GM23338 (cell line): ENCODE measurements at regions not wholly inside any gene's neighbourhood (a gene's known extent, or its start where the extent isn't known, plus 50 kb on each side); places are given as distances from the start of the nearest gene placed in this dataset.

Experiments used
- ATAC-seq: fragments of 200-7000 bp; cut with Tn5 transposase; 3 replicates; pipeline ENCODE4 v1.9.1; 2020
- DNase-seq: peaks from one replicate; pipeline ENCODE4 v3.0.0-alpha.2; 2015; ENCODE audit warnings: low spot score
- H2AFZ ChIP-seq: fragments of 200-600 bp; sonication (generic); 2 replicates; pipeline ENCODE4 v1.8.0; 2016; ENCODE audit warnings: antibody characterized with exemption, mild to moderate bottlenecking, moderate library complexity
- H3F3A ChIP-seq: fragments of 200-600 bp; sonication (generic); replicated peaks from 2 replicates; pipeline ENCODE4 v1.8.0; 2017; ENCODE audit warnings: antibody characterized with exemption, mixed run types, low read depth
- H3K27ac ChIP-seq: fragments of 200-600 bp; sonication (generic); 2 replicates; pipeline ENCODE4 v1.6.1; 2016; ENCODE audit warnings: low read depth
- H3K27me3 ChIP-seq: fragments of 200-600 bp; sonication (generic); 2 replicates; pipeline ENCODE4 v1.8.0; 2016; ENCODE audit warnings: mild to moderate bottlenecking, mixed run types, moderate library complexity; ENCODE audit not compliant: insufficient read depth
- H3K36me3 ChIP-seq: fragments of 200-600 bp; sonication (generic); 2 replicates; pipeline ENCODE4 v1.8.0; 2016; ENCODE audit warnings: mild to moderate bottlenecking; ENCODE audit not compliant: insufficient read depth
- H3K4me1 ChIP-seq: fragments of 200-600 bp; sonication (generic); 2 replicates; pipeline ENCODE4 v1.8.0; 2016; ENCODE audit warnings: mild to moderate bottlenecking, moderate library complexity; ENCODE audit not compliant: insufficient read depth
- H3K4me2 ChIP-seq: fragments of 200-600 bp; sonication (generic); 2 replicates; pipeline ENCODE4 v1.7.1; 2017; ENCODE audit warnings: mixed run types
- H3K4me3 ChIP-seq: fragments of 200-600 bp; sonication (generic); 2 replicates; pipeline ENCODE4 v1.6.1; 2016; ENCODE audit warnings: mixed run types
- H3K79me2 ChIP-seq: fragments of 200-600 bp; sonication (generic); replicated peaks from 2 replicates; pipeline ENCODE4 v1.8.0; 2017; ENCODE audit warnings: mild to moderate bottlenecking; ENCODE audit not compliant: insufficient read depth
- H3K9me2 ChIP-seq: fragments of 200-600 bp; sonication (generic); 2 replicates; pipeline ENCODE4 v1.8.0; 2017; ENCODE audit not compliant: insufficient read depth
- H4K20me1 ChIP-seq: fragments of 200-600 bp; sonication (generic); replicated peaks from 2 replicates; pipeline ENCODE4 v1.8.0; 2017; ENCODE audit warnings: mild to moderate bottlenecking; ENCODE audit not compliant: insufficient read depth
- H3K27ac Mint-ChIP-seq: 2 replicates; pipeline ENCODE4 v1.8.0; 2020; ENCODE audit warnings: inconsistent platforms, mild to moderate bottlenecking, moderate library complexity, mixed read lengths
- H3K27me3 Mint-ChIP-seq: 3 replicates; pipeline ENCODE4 v1.8.0; 2022; ENCODE audit warnings: low read depth, mild to moderate bottlenecking, moderate library complexity, mixed read lengths, inconsistent platforms; ENCODE audit not compliant: insufficient read depth, poor library complexity
- H3K36me3 Mint-ChIP-seq: 3 replicates; pipeline ENCODE4 v1.8.0; 2021; ENCODE audit warnings: low read depth, mild to moderate bottlenecking, inconsistent platforms, moderate library complexity, mixed read lengths
- H3K4me1 Mint-ChIP-seq: 3 replicates; pipeline ENCODE4 v1.8.0; 2020; ENCODE audit warnings: mild to moderate bottlenecking, inconsistent platforms, mixed read lengths
- H3K4me3 Mint-ChIP-seq: 3 replicates; pipeline ENCODE4 v1.8.0; 2021; ENCODE audit warnings: moderate library complexity, mild to moderate bottlenecking, inconsistent platforms, mixed read lengths
- H3K9me3 Mint-ChIP-seq: 3 replicates; pipeline ENCODE4 v1.8.0; 2020; ENCODE audit warnings: moderate library complexity, mild to moderate bottlenecking, inconsistent platforms, mixed read lengths
- CREB1 ChIP-seq: fragments of 250-450 bp; sonication (Bioruptor Pico); IDR thresholded peaks from 2 replicates; pipeline ENCODE4 v1.5.0; 2020; ENCODE audit warnings: low read depth, mild to moderate bottlenecking, moderate library complexity
- EZH2 ChIP-seq: fragments of 200-600 bp; sonication (generic); IDR thresholded peaks from one replicate; pipeline ENCODE4 v1.8.0; 2017; ENCODE audit warnings: antibody characterized with exemption, mild to moderate bottlenecking, low read depth; ENCODE audit not compliant: unreplicated experiment
- JUNB ChIP-seq: IDR thresholded peaks from one replicate; pipeline ENCODE4 v1.6.1; 2016; ENCODE audit warnings: antibody characterized with exemption; ENCODE audit not compliant: unreplicated experiment
- NANOG ChIP-seq: IDR thresholded peaks from 2 replicates; pipeline ENCODE4 v1.6.1; 2016; ENCODE audit warnings: antibody characterized with exemption, borderline replicate concordance
- REST ChIP-seq: IDR thresholded peaks from one replicate; pipeline ENCODE4 v1.6.1; 2018; ENCODE audit warnings: antibody characterized with exemption; ENCODE audit not compliant: unreplicated experiment
- ZNF114 ChIP-seq: fragments of 250-450 bp; sonication (Bioruptor Pico); IDR thresholded peaks from 2 replicates; pipeline ENCODE4 v1.5.0; 2020; ENCODE audit warnings: mild to moderate bottlenecking, moderate library complexity
- ZNF331 ChIP-seq: fragments of 250-450 bp; sonication (Bioruptor Pico); IDR thresholded peaks from 2 replicates; pipeline ENCODE4 v1.5.0; 2020; ENCODE audit warnings: low read depth, mild to moderate bottlenecking, moderate library complexity
- TF ChIP-seq, protein P1 (sequence below): fragments of 250-450 bp; sonication (Bioruptor Pico); IDR thresholded peaks from 2 replicates; pipeline ENCODE4 v1.5.0; 2020; ENCODE audit warnings: mild to moderate bottlenecking, moderate library complexity

GRCh38 chr6:82083646-82084045 lies 163.9 kb downstream of the IBTK start (continued):
- TF ChIP-seq, protein P1, sequence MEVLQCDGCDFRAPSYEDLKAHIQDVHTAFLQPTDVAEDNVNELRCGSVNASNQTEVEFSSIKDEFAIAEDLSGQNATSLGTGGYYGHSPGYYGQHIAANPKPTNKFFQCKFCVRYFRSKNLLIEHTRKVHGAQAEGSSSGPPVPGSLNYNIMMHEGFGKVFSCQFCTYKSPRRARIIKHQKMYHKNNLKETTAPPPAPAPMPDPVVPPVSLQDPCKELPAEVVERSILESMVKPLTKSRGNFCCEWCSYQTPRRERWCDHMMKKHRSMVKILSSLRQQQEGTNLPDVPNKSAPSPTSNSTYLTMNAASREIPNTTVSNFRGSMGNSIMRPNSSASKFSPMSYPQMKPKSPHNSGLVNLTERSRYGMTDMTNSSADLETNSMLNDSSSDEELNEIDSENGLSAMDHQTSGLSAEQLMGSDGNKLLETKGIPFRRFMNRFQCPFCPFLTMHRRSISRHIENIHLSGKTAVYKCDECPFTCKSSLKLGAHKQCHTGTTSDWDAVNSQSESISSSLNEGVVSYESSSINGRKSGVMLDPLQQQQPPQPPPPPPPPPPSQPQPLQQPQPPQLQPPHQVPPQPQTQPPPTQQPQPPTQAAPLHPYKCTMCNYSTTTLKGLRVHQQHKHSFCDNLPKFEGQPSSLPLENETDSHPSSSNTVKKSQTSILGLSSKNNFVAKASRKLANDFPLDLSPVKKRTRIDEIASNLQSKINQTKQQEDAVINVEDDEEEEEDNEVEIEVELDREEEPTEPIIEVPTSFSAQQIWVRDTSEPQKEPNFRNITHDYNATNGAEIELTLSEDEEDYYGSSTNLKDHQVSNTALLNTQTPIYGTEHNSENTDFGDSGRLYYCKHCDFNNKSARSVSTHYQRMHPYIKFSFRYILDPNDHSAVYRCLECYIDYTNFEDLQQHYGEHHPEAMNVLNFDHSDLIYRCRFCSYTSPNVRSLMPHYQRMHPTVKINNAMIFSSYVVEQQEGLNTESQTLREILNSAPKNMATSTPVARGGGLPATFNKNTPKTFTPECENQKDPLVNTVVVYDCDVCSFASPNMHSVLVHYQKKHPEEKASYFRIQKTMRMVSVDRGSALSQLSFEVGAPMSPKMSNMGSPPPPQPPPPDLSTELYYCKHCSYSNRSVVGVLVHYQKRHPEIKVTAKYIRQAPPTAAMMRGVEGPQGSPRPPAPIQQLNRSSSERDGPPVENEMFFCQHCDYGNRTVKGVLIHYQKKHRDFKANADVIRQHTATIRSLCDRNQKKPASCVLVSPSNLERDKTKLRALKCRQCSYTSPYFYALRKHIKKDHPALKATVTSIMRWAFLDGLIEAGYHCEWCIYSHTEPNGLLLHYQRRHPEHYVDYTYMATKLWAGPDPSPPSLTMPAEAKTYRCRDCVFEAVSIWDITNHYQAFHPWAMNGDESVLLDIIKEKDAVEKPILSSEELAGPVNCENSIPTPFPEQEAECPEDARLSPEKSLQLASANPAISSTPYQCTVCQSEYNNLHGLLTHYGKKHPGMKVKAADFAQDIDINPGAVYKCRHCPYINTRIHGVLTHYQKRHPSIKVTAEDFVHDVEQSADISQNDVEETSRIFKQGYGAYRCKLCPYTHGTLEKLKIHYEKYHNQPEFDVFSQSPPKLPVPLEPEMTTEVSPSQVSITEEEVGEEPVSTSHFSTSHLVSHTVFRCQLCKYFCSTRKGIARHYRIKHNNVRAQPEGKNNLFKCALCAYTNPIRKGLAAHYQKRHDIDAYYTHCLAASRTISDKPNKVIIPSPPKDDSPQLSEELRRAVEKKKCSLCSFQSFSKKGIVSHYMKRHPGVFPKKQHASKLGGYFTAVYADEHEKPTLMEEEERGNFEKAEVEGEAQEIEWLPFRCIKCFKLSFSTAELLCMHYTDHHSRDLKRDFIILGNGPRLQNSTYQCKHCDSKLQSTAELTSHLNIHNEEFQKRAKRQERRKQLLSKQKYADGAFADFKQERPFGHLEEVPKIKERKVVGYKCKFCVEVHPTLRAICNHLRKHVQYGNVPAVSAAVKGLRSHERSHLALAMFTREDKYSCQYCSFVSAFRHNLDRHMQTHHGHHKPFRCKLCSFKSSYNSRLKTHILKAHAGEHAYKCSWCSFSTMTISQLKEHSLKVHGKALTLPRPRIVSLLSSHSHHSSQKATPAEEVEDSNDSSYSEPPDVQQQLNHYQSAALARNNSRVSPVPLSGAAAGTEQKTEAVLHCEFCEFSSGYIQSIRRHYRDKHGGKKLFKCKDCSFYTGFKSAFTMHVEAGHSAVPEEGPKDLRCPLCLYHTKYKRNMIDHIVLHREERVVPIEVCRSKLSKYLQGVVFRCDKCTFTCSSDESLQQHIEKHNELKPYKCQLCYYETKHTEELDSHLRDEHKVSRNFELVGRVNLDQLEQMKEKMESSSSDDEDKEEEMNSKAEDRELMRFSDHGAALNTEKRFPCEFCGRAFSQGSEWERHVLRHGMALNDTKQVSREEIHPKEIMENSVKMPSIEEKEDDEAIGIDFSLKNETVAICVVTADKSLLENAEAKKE (CRISPR knock-in tag), result no peak

DNA sequence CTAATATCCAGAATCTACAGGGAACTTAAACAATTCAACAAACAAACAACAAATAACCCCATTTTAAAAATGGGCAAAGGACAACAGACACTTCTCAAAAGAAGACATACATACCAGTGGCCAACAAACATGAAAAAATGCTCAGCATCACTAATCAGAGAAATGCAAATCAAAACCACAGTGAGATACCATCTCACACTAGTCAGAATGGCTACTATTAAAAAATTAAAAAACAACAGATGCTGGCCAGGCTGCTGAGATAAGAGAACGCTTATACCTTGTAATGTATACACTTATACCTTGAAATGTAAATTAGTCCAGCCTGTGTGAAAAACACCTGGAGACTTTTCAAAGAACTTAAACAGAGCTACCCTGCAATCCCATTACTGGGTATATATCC lies 166.8 kb downstream of the IBTK start:
- no peak for ATAC-seq
- no peak for DNase-seq
- H3K4me3 Mint-ChIP-seq, result no peak overlapping the region
- H3K4me1 Mint-ChIP-seq, result peaks cover 5% of the 10 kb centered on the region; the same call in 2 of the 3 replicates
- H3K36me3 Mint-ChIP-seq, result no peaks in the 10 kb centered on the region
- Histone ChIP-seq H3F3A (no peaks in the 10 kb centered on the region), H3K4me2 (no peak overlapping the region), H3K36me3 (no peaks in the 10 kb centered on the region), H3K4me1 (no peaks in the 10 kb centered on the region), H4K20me1 (no peaks in the 10 kb centered on the region), H3K79me2 (no peaks in the 10 kb centered on the region), H3K27ac (no peak overlapping the region), H3K9me2 (no peaks in the 10 kb centered on the region), H3K27me3 (no peaks in the 10 kb centered on the region), H3K4me3 (no peak overlapping the region), H2AFZ (no peak overlapping the region)
- no peaks in the 10 kb centered on the region for H3K27me3 Mint-ChIP-seq
- H3K27ac Mint-ChIP-seq, result no peak overlapping the region
- H3K9me3 Mint-ChIP-seq, result no peaks in the 10 kb centered on the region
- TF ChIP-seq EZH2 (no peak), ZNF114 (CRISPR knock-in tag) (no peak), REST (no peak), NANOG (no peak), ZNF331 (CRISPR knock-in tag) (no peak), JUNB (no peak), CREB1 (CRISPR knock-in tag) (no peak)
